ENCODE measurements at regions not wholly inside any gene's neighbourhood (a gene's known extent, or its start where the extent isn't known, plus 50 kb on each side); places are given as distances from the start of the nearest gene placed in this dataset.
"Not testable (repeated sequence)": the region's sequence is repeated elsewhere in the genome, so short reads cannot be mapped to it uniquely, and the experiment has no call there.

DNA sequence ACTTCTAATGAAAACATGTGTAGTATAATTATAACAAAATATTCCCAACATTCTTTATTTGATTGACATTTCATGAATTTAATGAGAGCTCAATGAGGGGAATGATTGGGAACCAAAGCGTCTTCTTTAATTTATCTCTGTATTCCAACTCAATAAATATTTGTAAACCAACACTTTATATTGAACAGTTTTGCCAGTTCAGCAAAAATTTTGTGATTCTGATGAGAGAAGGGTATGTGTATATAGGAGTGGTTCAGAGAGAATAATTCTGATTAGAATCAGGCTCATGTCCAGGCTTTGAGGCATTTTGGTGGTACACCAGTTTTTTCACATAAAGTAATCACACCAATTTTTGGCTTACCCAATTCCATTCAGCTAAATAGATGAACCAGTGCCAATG, 564.2 kb downstream of the TMTC2 start:
- DNase-seq = no peak
- Mint-ChIP-seq H3K4me3 (no peak overlapping the region), H3K27me3 (no peaks in the 10 kb centered on the region), H3K36me3 (no peaks in the 10 kb centered on the region), H3K9me3 (no peaks in the 10 kb centered on the region), H3K4me1 (ENCODE audit: low read depth) (no peaks in the 10 kb centered on the region), H3K27ac (no peak overlapping the region)
- ChIA-PET CTCF (no interaction called here), POLR2A (no interaction called here)
- intact Hi-C loops (cut with micrococcal nuclease) = no loop called here

DNA sequence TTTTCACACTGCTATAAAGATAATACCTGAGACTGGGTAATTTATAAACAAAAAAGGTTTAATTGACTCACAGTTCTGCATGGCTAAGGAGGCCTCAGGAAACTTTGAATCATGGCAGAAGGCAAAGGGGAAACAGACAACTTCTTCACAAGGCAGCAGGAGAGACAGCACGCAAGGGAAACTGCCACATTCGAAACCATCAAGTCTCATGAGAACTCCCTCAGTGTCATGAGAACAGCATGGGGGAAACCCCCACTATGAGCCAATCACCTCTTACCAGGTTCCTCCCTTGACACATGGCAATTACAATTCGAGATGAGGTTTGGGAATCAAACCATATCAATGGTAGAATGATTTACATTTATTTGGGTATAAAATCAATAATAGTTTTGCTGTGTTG, 558.5 kb downstream of the TMTC2 start:
- intact Hi-C loops (cut with micrococcal nuclease) = no loop called here
- ChIA-PET CTCF (no interaction called here), POLR2A (no interaction called here)
- Mint-ChIP-seq H3K4me1 (ENCODE audit: low read depth) (no peaks in the 10 kb centered on the region), H3K36me3 (no peaks in the 10 kb centered on the region), H3K27me3 (no peaks in the 10 kb centered on the region), H3K4me3 (no peak overlapping the region), H3K27ac (no peak overlapping the region), H3K9me3 (no peaks in the 10 kb centered on the region)
- DNase-seq = no peak

DNA sequence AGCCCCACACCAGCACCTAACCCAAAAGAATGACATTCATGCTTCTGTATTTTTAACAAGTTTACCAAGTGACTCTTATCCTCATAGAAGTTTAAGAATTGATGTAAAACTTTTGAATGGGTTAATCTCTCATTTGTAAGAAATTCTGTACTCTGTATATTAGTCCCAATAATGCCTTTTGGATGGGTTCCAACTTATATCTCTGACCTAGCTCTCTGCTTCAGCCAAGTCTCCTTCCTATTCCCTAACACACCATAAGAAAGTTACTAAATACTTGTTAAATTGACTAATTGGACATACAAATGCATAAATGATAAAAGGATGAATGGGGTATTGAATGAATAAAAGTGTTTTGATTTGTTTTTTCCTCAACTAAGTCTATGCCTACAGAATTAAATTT, 557.3 kb downstream of the TMTC2 start:
- ChIA-PET POLR2A (no interaction called here), CTCF (interaction anchor here (0.7 kb wide), 1 partner anchor 36 kb away, joined by 3 read pairs; no protein-coding TSS in a partner anchor)
- H3K27ac Mint-ChIP-seq = no peak overlapping the region
- intact Hi-C loops (cut with micrococcal nuclease) = no loop called here
- no peaks in the 10 kb centered on the region for H3K4me1 Mint-ChIP-seq (ENCODE audit: low read depth)
- H3K9me3 Mint-ChIP-seq = no peaks in the 10 kb centered on the region
- no peaks in the 10 kb centered on the region for H3K36me3 Mint-ChIP-seq
- H3K27me3 Mint-ChIP-seq = no peaks in the 10 kb centered on the region
- H3K4me3 Mint-ChIP-seq = no peak overlapping the region
- no peak for DNase-seq

DNA sequence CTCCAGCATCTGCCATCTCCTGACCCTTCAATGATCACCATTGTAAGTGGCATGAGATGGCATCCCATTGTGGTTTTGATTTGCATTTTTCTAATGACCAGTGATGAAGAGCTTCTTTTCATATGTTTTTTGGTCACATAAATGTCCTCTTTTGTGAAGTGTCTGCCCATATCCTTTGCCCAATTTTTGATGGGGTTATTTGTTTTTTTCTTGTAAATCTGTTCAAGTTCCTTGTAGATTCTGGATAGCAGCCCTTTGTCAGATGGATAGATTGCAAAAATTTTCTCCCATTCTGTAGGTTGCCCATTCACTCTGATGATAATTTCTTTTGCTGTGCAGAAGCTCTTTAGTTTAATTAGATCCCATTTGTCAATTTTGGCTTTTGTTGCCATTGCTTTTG, 547.3 kb downstream of the TMTC2 start:
- H3K9me3 Mint-ChIP-seq; DNase-seq; H3K36me3 Mint-ChIP-seq; H3K27me3 Mint-ChIP-seq; H3K4me1 Mint-ChIP-seq (ENCODE audit: low read depth); H3K27ac Mint-ChIP-seq; intact Hi-C loops (cut with micrococcal nuclease); H3K4me3 Mint-ChIP-seq; CTCF ChIA-PET; POLR2A ChIA-PET: not testable (repeated sequence)

DNA sequence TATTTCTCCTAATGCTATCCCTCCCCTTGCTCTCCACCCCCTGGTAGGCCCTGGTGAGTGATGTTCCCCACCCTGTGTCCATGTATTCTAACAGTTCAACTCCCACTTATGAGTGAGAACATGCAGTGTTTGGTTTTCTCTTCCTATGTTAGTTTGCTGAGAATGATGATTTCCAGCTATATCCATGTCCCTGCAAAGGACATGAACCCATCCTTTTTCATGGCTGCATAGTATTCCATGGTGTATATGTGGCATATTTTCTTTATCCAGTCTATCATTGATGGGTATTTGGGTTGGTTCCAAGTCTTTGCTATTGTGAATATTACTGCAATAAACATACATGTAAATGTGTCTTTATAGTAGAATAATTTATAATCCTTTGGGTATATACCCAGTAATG, 540.3 kb downstream of the TMTC2 start:
- H3K4me1 Mint-ChIP-seq (ENCODE audit: low read depth); H3K4me3 Mint-ChIP-seq; H3K27ac Mint-ChIP-seq; H3K27me3 Mint-ChIP-seq; H3K9me3 Mint-ChIP-seq; POLR2A ChIA-PET; H3K36me3 Mint-ChIP-seq; intact Hi-C loops (cut with micrococcal nuclease); DNase-seq; CTCF ChIA-PET: not testable (repeated sequence)

DNA sequence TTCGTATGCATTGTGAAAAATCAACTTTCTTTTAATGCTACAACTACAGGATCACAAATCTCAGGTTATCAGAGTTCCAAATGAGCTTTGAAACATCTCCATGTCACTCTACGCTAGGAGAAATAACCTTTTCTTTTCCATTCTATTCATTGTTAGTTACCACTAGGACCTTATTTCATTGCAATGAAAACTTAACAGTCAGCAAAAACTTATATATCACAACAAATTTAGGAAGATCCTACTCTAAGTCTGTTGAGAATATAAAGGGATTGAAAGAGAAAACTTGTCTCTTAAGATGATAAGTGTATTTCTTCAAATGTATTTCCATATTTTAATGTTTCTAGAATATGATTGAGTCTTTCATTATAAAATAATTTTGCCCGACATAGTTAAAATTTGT, 539.1 kb downstream of the TMTC2 start:
- no peak overlapping the region for H3K27ac Mint-ChIP-seq
- H3K36me3 Mint-ChIP-seq = no peaks in the 10 kb centered on the region
- no peaks in the 10 kb centered on the region for H3K4me1 Mint-ChIP-seq (ENCODE audit: low read depth)
- intact Hi-C loops (cut with micrococcal nuclease) = no loop called here
- H3K9me3 Mint-ChIP-seq = peaks cover 6% of the 10 kb centered on the region
- ChIA-PET POLR2A (no interaction called here), CTCF (no interaction called here)
- H3K4me3 Mint-ChIP-seq = no peak overlapping the region
- H3K27me3 Mint-ChIP-seq = no peaks in the 10 kb centered on the region
- no peak for DNase-seq

DNA sequence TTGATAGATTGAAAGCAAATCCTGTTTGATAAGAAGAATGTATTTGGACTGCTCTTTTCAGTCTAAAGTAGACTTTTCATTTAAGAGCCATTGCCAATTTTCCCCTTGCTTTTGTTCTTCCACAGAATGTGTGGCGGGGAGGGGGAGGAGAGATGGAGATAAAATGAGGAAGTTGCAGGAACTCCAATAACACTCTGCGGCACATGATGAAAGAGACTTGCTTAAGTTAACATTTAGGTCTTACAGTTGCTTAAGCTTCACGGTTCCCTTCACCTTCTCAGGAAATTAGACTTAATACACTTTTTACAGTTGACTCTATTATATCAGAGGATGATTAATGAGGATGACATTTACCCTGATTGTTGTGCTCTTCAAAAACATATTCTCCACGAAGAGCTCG, 537.3 kb downstream of the TMTC2 start:
- Mint-ChIP-seq H3K4me1 (ENCODE audit: low read depth) (no peaks in the 10 kb centered on the region), H3K27me3 (no peaks in the 10 kb centered on the region), H3K9me3 (peaks cover 6% of the 10 kb centered on the region), H3K4me3 (no peak overlapping the region), H3K36me3 (no peaks in the 10 kb centered on the region), H3K27ac (no peak overlapping the region)
- ChIA-PET POLR2A (no interaction called here), CTCF (no interaction called here)
- intact Hi-C loops (cut with micrococcal nuclease) = no loop called here
- DNase-seq = no peak

DNA sequence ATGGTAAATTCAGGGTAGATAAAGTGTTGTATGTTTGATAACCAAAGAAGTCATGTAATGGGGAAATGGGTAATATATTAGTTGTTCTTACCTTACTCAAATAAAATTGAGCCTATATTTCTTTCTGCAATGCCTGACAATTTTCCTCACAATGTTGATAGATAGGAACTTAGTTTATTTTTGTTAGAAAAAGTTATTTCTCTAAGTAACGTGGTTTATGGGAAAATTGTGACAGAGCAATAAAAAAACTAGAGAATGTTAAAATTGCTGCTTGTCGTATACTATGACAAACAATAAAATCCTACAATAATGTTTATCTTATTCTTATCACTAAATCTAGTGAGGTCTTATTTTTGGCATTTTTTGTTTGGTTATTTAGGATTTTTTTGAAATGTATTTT, 534.1 kb downstream of the TMTC2 start:
- no peaks in the 10 kb centered on the region for H3K4me1 Mint-ChIP-seq (ENCODE audit: low read depth)
- CTCF ChIA-PET = no interaction called here
- no peak overlapping the region for H3K4me3 Mint-ChIP-seq
- intact Hi-C loops (cut with micrococcal nuclease) = no loop called here
- H3K27me3 Mint-ChIP-seq = no peaks in the 10 kb centered on the region
- no peaks in the 10 kb centered on the region for H3K36me3 Mint-ChIP-seq
- H3K27ac Mint-ChIP-seq = no peak overlapping the region
- H3K9me3 Mint-ChIP-seq = no peaks in the 10 kb centered on the region
- POLR2A ChIA-PET = no interaction called here
- no peak for DNase-seq

DNA sequence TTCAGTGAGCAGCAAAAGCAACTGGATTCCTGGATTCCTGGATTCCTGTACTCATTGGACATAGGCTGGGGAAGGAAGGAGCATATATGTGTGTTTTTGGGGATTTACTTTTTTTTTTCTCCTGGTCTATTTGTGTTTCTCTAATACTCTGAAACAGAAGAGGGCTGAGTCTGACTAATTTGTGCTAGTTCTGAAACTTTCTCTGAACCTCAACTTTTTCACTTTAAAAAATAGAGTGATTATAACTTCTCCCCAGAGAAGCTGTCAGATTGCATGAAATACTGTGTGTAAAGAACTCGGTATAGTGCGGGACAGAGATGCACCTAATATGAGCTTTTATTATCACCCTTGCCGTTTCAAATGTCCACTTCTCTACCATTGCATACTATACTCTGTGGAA, 529.5 kb downstream of the TMTC2 start:
- no peak for DNase-seq
- Mint-ChIP-seq H3K27ac (no peak overlapping the region), H3K9me3 (no peaks in the 10 kb centered on the region), H3K27me3 (no peaks in the 10 kb centered on the region), H3K36me3 (no peaks in the 10 kb centered on the region), H3K4me1 (ENCODE audit: low read depth) (no peaks in the 10 kb centered on the region), H3K4me3 (no peak overlapping the region)
- intact Hi-C loops (cut with micrococcal nuclease) = no loop called here
- POLR2A ChIA-PET = no interaction called here
- CTCF ChIA-PET = no interaction called here

DNA sequence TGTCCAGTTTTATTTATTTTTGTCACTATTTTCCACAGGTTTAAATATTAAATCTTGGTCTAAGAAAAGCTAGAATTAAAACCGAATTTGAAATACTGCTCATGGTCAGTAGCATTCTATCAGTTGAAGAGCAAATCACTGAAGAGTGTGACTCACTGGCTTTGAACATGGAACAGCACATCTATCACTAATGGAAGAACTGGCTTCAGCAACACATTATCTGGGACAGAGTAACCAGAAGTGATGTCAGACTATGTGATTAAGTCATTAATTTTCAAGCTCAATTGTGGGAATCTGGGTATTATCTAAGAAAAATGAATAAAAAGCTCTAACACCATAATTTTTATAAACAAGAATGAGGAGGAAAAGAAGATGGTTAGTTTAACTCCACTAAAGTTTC, 527.5 kb downstream of the TMTC2 start:
- H3K4me3 Mint-ChIP-seq = no peak overlapping the region
- no peaks in the 10 kb centered on the region for H3K9me3 Mint-ChIP-seq
- no peak for DNase-seq
- no peaks in the 10 kb centered on the region for H3K36me3 Mint-ChIP-seq
- intact Hi-C loops (cut with micrococcal nuclease) = no loop called here
- no peaks in the 10 kb centered on the region for H3K4me1 Mint-ChIP-seq (ENCODE audit: low read depth)
- ChIA-PET POLR2A (no interaction called here), CTCF (interaction anchor here (0.9 kb wide), 1 partner anchor 528 kb away, joined by 6 read pairs; no protein-coding TSS in a partner anchor)
- H3K27me3 Mint-ChIP-seq = no peaks in the 10 kb centered on the region
- H3K27ac Mint-ChIP-seq = no peak overlapping the region

DNA sequence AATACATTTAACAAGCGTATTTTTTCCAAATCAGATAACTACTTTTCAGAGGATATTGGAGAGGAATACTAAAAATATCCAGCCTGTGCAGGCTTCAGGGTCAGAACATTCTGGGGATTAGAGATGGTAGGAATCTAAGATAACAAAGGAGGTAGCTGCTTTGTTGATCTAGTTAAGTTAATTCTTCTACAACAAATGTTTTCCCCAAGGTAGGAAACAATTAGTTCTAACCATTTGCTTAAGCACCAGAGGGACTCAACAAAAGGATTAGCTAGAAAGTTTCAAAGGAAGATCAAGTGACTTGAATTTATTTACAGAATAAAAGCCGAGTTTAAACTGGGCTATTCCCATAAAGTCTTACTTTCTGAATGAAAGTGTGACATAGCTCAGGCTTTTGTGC, 524.2 kb downstream of the TMTC2 start:
- Mint-ChIP-seq H3K36me3 (no peaks in the 10 kb centered on the region), H3K9me3 (no peaks in the 10 kb centered on the region), H3K4me1 (ENCODE audit: low read depth) (no peaks in the 10 kb centered on the region), H3K4me3 (no peak overlapping the region), H3K27ac (no peak overlapping the region), H3K27me3 (no peaks in the 10 kb centered on the region)
- DNase-seq = no peak
- intact Hi-C loops (cut with micrococcal nuclease) = no loop called here
- ChIA-PET CTCF (no interaction called here), POLR2A (no interaction called here)

DNA sequence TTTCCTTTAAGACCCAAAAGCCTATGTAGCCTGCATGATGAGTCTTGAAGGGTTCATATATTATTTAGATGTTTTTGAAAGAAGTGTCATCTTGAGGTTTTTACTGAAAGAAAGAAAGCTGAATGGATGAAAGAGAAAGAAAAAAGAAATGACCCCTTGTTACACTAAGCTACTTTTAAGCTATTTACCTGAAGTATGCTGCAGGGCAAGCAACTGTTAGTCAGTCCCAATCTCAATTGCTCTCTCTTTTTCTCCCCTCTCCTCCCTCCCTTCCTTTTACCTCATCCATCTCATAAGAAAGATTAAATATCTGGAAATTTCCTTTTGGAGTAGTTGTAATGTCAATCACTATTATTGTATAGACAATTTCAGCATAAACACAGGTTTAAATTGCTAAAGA, 512.4 kb downstream of the TMTC2 start:
- CTCF ChIA-PET = no interaction called here
- POLR2A ChIA-PET = no interaction called here

DNA sequence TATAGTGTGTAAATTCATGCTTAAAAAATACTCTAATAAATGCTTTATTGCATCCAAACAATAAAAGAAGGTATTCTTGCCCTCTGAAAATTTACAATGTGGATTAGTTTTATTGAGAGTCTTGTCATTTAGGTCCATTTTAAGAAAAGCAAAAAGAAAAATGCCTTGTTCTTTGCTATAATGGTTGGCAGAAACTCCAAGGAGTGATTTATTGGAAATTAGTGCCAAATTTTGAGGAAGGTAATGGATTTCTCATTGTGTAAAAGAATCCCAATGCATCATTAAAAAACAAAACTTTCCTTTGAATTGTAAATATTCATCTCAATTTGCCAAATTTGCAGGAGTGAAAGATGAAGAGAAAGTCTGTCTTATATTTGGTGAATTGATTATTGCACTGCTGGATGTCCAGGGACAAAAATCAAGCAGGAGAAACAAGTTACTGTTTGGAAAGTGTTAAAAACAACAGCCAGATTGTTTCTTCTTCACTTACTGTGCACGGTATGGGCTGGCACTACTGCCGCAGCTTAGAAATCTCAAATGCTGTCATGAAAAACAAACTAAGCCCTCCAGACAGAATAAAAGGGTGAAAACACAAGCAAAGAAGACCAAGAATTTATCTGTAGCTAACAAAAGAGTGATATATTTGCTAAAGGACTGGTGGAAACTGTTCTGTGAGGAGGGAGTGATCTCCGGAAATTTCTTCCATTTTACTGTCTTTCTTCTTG, 511.7 kb downstream of the TMTC2 start:
- Mint-ChIP-seq H3K27me3 (no peaks in the 10 kb centered on the region), H3K9me3 (no peaks in the 10 kb centered on the region), H3K4me3 (no peak overlapping the region), H3K27ac (no peak overlapping the region), H3K4me1 (ENCODE audit: low read depth) (no peaks in the 10 kb centered on the region), H3K36me3 (no peaks in the 10 kb centered on the region)
- no peak for DNase-seq
- ChIA-PET CTCF (no interaction called here), POLR2A (no interaction called here)
- intact Hi-C loops (cut with micrococcal nuclease) = no loop called here

More for the DNA sequence above, 512.4 kb downstream of the TMTC2 start:
- Mint-ChIP-seq H3K36me3 (no peaks in the 10 kb centered on the region), H3K27me3 (no peaks in the 10 kb centered on the region), H3K9me3 (no peaks in the 10 kb centered on the region), H3K27ac (no peak overlapping the region), H3K4me1 (ENCODE audit: low read depth) (no peaks in the 10 kb centered on the region), H3K4me3 (no peak overlapping the region)
- intact Hi-C loops (cut with micrococcal nuclease) = no loop called here
- DNase-seq = no peak

DNA sequence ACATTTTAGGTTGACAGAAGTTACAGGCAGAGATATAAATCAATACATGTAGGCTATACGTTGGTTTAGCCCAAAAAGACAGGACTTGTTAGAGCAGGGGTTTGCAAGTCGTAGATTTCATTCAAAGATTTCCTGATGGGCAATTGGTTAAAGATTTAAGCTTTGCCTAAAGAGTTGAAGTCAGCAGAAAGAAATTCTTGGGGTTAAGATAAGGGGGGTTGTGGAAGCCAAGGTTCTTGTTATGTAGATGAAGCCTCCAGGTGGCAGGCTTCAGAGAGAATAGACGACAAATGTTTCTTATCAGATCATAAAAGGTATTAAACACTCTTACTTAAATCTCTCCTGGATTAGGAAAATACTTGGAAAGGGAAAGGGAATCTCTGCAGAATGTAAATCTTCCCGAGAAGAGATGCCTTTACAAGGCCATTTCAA, 510.8 kb downstream of the TMTC2 start:
- H3K9me3 Mint-ChIP-seq = no peaks in the 10 kb centered on the region
- ChIA-PET POLR2A (no interaction called here), CTCF (no interaction called here)
- no peaks in the 10 kb centered on the region for H3K36me3 Mint-ChIP-seq
- no peak overlapping the region for H3K27ac Mint-ChIP-seq
- no peaks in the 10 kb centered on the region for H3K27me3 Mint-ChIP-seq
- no peaks in the 10 kb centered on the region for H3K4me1 Mint-ChIP-seq (ENCODE audit: low read depth)
- DNase-seq = no peak
- intact Hi-C loops (cut with micrococcal nuclease) = no loop called here
- H3K4me3 Mint-ChIP-seq = no peak overlapping the region
